ENCODE measurements at regions not wholly inside any gene's neighbourhood (a gene's known extent, or its start where the extent isn't known, plus 50 kb on each side); places are given as distances from the start of the nearest gene placed in this dataset.
"Not testable (repeated sequence)": the region's sequence is repeated elsewhere in the genome, so short reads cannot be mapped to it uniquely, and the experiment has no call there.

GRCh38 chr10:42883993-42884983 is 101.7 kb downstream of the BMS1 start:
- 91 to 94% methylated on average over 11 of the region's 11 CpGs for WGBS, 2 experiments

GRCh38 chr10:42885491-42886270 is 103.1 kb downstream of the BMS1 start:
- no peak overlapping the region for H3K4me3 ChIP-seq (ENCODE audit: insufficient read depth, low read depth, low read length)
- H3K36me3 ChIP-seq (ENCODE audit: control insufficient read depth, insufficient read depth, low read length): no peaks in the 10 kb centered on the region
- H3K27ac ChIP-seq (ENCODE audit: insufficient read depth, low read depth, low read length, poor library complexity, severe bottlenecking): no peak overlapping the region
- no peaks in the 10 kb centered on the region for H3K27me3 ChIP-seq (ENCODE audit: control insufficient read depth, insufficient read depth, low read length, poor library complexity, severe bottlenecking)
- no peaks in the 10 kb centered on the region for H3K4me1 ChIP-seq (ENCODE audit: control insufficient read depth, insufficient read depth, low read length)
- 91 to 92% methylated on average over 8 of the region's 8 CpGs for whole genome bisulfite sequencing, 2 experiments
- H3K9me3 ChIP-seq (ENCODE audit: control insufficient read depth, low read length): no peaks in the 10 kb centered on the region

More at GRCh38 chr10:42883993-42884983, 101.7 kb downstream of the BMS1 start:
- Histone ChIP-seq H3K27ac (ENCODE audit: insufficient read depth, low read depth, low read length, poor library complexity, severe bottlenecking) (no peak overlapping the region), H3K4me1 (ENCODE audit: control insufficient read depth, insufficient read depth, low read length) (no peaks in the 10 kb centered on the region), H3K36me3 (ENCODE audit: control insufficient read depth, insufficient read depth, low read length) (no peaks in the 10 kb centered on the region), H3K27me3 (ENCODE audit: control insufficient read depth, insufficient read depth, low read length, poor library complexity, severe bottlenecking) (no peaks in the 10 kb centered on the region), H3K4me3 (ENCODE audit: insufficient read depth, low read depth, low read length) (no peak overlapping the region), H3K9me3 (ENCODE audit: control insufficient read depth, low read length) (no peaks in the 10 kb centered on the region)

- Histone ChIP-seq H3K4me3 (ENCODE audit: insufficient read depth, low read depth, low read length) (no peak overlapping the region), H3K27me3 (ENCODE audit: control insufficient read depth, insufficient read depth, low read length, poor library complexity, severe bottlenecking) (no peaks in the 10 kb centered on the region), H3K4me1 (ENCODE audit: control insufficient read depth, insufficient read depth, low read length) (no peaks in the 10 kb centered on the region), H3K36me3 (ENCODE audit: control insufficient read depth, insufficient read depth, low read length) (no peaks in the 10 kb centered on the region), H3K9me3 (ENCODE audit: control insufficient read depth, low read length) (no peaks in the 10 kb centered on the region), H3K27ac (ENCODE audit: insufficient read depth, low read depth, low read length, poor library complexity, severe bottlenecking) (no peak overlapping the region)
- WGBS, 2 experiments: 79 to 90% methylated on average over 1 of the region's 1 CpG
Observed at GRCh38 chr10:42887734-42888503, 105.3 kb downstream of the BMS1 start.

GRCh38 chr10:42888504-42889095 is 106.0 kb downstream of the BMS1 start:
- WGBS, 2 experiments: 84 to 90% methylated on average over 4 of the region's 4 CpGs
- H3K4me3 ChIP-seq (ENCODE audit: insufficient read depth, low read depth, low read length): no peak overlapping the region
- H3K4me1 ChIP-seq (ENCODE audit: control insufficient read depth, insufficient read depth, low read length): no peaks in the 10 kb centered on the region
- no peak overlapping the region for H3K27ac ChIP-seq (ENCODE audit: insufficient read depth, low read depth, low read length, poor library complexity, severe bottlenecking)
- no peaks in the 10 kb centered on the region for H3K36me3 ChIP-seq (ENCODE audit: control insufficient read depth, insufficient read depth, low read length)
- H3K27me3 ChIP-seq (ENCODE audit: control insufficient read depth, insufficient read depth, low read length, poor library complexity, severe bottlenecking): no peaks in the 10 kb centered on the region
- no peaks in the 10 kb centered on the region for H3K9me3 ChIP-seq (ENCODE audit: control insufficient read depth, low read length)

GRCh38 chr10:42896735-42897134 is 114.1 kb downstream of the BMS1 start:
- Histone ChIP-seq H3K4me3 (ENCODE audit: insufficient read depth, low read depth, low read length) (no peak overlapping the region), H3K36me3 (ENCODE audit: control insufficient read depth, insufficient read depth, low read length) (no peaks in the 10 kb centered on the region), H3K27me3 (ENCODE audit: control insufficient read depth, insufficient read depth, low read length, poor library complexity, severe bottlenecking) (no peaks in the 10 kb centered on the region), H3K27ac (ENCODE audit: insufficient read depth, low read depth, low read length, poor library complexity, severe bottlenecking) (no peak overlapping the region), H3K9me3 (ENCODE audit: control insufficient read depth, low read length) (peaks cover 2% of the 10 kb centered on the region), H3K4me1 (ENCODE audit: control insufficient read depth, insufficient read depth, low read length) (no peaks in the 10 kb centered on the region)
- 88 to 92% methylated on average over 6 to 7 of the region's 7 CpGs for WGBS, 2 experiments

- Histone ChIP-seq H3K9me3 (ENCODE audit: control insufficient read depth, low read length) (peaks cover 2% of the 10 kb centered on the region), H3K27me3 (ENCODE audit: control insufficient read depth, insufficient read depth, low read length, poor library complexity, severe bottlenecking) (no peaks in the 10 kb centered on the region), H3K36me3 (ENCODE audit: control insufficient read depth, insufficient read depth, low read length) (no peaks in the 10 kb centered on the region), H3K27ac (ENCODE audit: insufficient read depth, low read depth, low read length, poor library complexity, severe bottlenecking) (no peak overlapping the region), H3K4me3 (ENCODE audit: insufficient read depth, low read depth, low read length) (no peak overlapping the region), H3K4me1 (ENCODE audit: control insufficient read depth, insufficient read depth, low read length) (no peaks in the 10 kb centered on the region)
- WGBS, 2 experiments: 95% methylated on average over 83 of the region's 83 CpGs
Observed at GRCh38 chr10:42898037-42898960, 115.7 kb downstream of the BMS1 start.

- Histone ChIP-seq H3K36me3 (ENCODE audit: control insufficient read depth, insufficient read depth, low read length) (no peaks in the 10 kb centered on the region), H3K27ac (ENCODE audit: insufficient read depth, low read depth, low read length, poor library complexity, severe bottlenecking) (no peak overlapping the region), H3K9me3 (ENCODE audit: control insufficient read depth, low read length) (peaks cover 2% of the 10 kb centered on the region), H3K4me1 (ENCODE audit: control insufficient read depth, insufficient read depth, low read length) (no peaks in the 10 kb centered on the region), H3K4me3 (ENCODE audit: insufficient read depth, low read depth, low read length) (no peak overlapping the region), H3K27me3 (ENCODE audit: control insufficient read depth, insufficient read depth, low read length, poor library complexity, severe bottlenecking) (no peaks in the 10 kb centered on the region)
- WGBS, 2 experiments: 97 to 98% methylated on average over 17 of the region's 17 CpGs
Observed at GRCh38 chr10:42899036-42899435, 116.4 kb downstream of the BMS1 start.

GRCh38 chr10:42900346-42900745 is 117.8 kb downstream of the BMS1 start:
- not testable (repeated sequence) for H3K27ac ChIP-seq (ENCODE audit: insufficient read depth, low read depth, low read length, poor library complexity, severe bottlenecking); H3K27me3 ChIP-seq (ENCODE audit: control insufficient read depth, insufficient read depth, low read length, poor library complexity, severe bottlenecking); H3K9me3 ChIP-seq (ENCODE audit: control insufficient read depth, low read length); H3K36me3 ChIP-seq (ENCODE audit: control insufficient read depth, insufficient read depth, low read length); H3K4me1 ChIP-seq (ENCODE audit: control insufficient read depth, insufficient read depth, low read length); H3K4me3 ChIP-seq (ENCODE audit: insufficient read depth, low read depth, low read length)
- 89 to 93% methylated on average over 24 of the region's 24 CpGs for WGBS, 2 experiments

- WGBS, 2 experiments: 84% methylated on average over 1 of the region's 2 CpGs; no CpG with 5 or more reads in 1 of the 2 experiments
- no peaks in the 10 kb centered on the region for H3K36me3 ChIP-seq (ENCODE audit: control insufficient read depth, insufficient read depth, low read length)
- no peaks in the 10 kb centered on the region for H3K4me1 ChIP-seq (ENCODE audit: control insufficient read depth, insufficient read depth, low read length)
- H3K27ac ChIP-seq (ENCODE audit: insufficient read depth, low read depth, low read length, poor library complexity, severe bottlenecking): no peak overlapping the region
- no peaks in the 10 kb centered on the region for H3K27me3 ChIP-seq (ENCODE audit: control insufficient read depth, insufficient read depth, low read length, poor library complexity, severe bottlenecking)
- H3K9me3 ChIP-seq (ENCODE audit: control insufficient read depth, low read length): no peaks in the 10 kb centered on the region
- H3K4me3 ChIP-seq (ENCODE audit: insufficient read depth, low read depth, low read length): no peak overlapping the region
Observed at GRCh38 chr10:42911359-42911758, 128.8 kb downstream of the BMS1 start.
